HEK293 (cell line): ENCODE measurements at regions not wholly inside any gene's neighbourhood (a gene's known extent, or its start where the extent isn't known, plus 50 kb on each side); places are given as distances from the start of the nearest gene placed in this dataset.

Experiments used
- CTCF ChIA-PET: fragments of 350-600 bp; formaldehyde crosslinking; extraction: SDS; loops from one replicate; lab custom pipeline; 2021; ENCODE audit warnings: antibody characterized with exemption; lab: Yijun Ruan, JAX
- POLR2A ChIA-PET: fragments of 300-600 bp; formaldehyde crosslinking; extraction: SDS; loops from one replicate; lab custom pipeline; 2020; ENCODE audit warnings: antibody characterized with exemption, inconsistent platforms; lab: Yijun Ruan, JAX
- H3K27ac ChIP-seq: fragments of 200-500 bp; sonication (Bioruptor generic); 2 replicates; pipeline ENCODE4 v1.5.1; 2014; ENCODE audit warnings: low read depth, low read length, control low read depth, inconsistent platforms; ENCODE audit errors: extremely low read depth
- H3K36me3 ChIP-seq, 2 experiments: fragments of 200-500 bp in 1 of 2; sonication (Bioruptor generic) in 1 of 2; 1 replicate in 1 of 2; 2 replicates in 1 of 2; pipeline ENCODE4 v1.5.1; 2014 to 2017; ENCODE audit warnings: inconsistent platforms in 2 of 2, low read length in 2 of 2; ENCODE audit not compliant: control insufficient read depth in 2 of 2, insufficient read depth in 1 of 2
- H3K4me1 ChIP-seq: fragments of 200-500 bp; sonication (Bioruptor generic); 2 replicates; pipeline ENCODE4 v1.5.1; 2014; ENCODE audit warnings: mild to moderate bottlenecking, low read length, inconsistent platforms; ENCODE audit not compliant: control insufficient read depth, insufficient read depth
- H3K4me3 ChIP-seq: 2 replicates; pipeline ENCODE4 v1.5.1; 2011; ENCODE audit warnings: low read depth, mild to moderate bottlenecking, control low read depth, low read length, moderate library complexity
- H3K9me3 ChIP-seq: fragments of 200-500 bp; sonication (Bioruptor generic); 2 replicates; pipeline ENCODE4 v1.5.1; 2014; ENCODE audit warnings: low read depth, low read length, inconsistent platforms; ENCODE audit not compliant: control insufficient read depth, insufficient read depth
- GLI4 ChIP-seq: fragments of 450-650 bp; formaldehyde crosslinking; IDR thresholded peaks from 2 replicates; pipeline ENCODE4 v1.5.1; 2016; ENCODE audit warnings: missing biosample characterization, missing genetic modification characterization
- PRDM1 ChIP-seq: fragments of 450-650 bp; formaldehyde crosslinking; IDR thresholded peaks from 2 replicates; pipeline ENCODE4; 2016; ENCODE audit warnings: missing biosample characterization, missing genetic modification characterization
- RBAK ChIP-seq: fragments of 450-650 bp; formaldehyde crosslinking; IDR thresholded peaks from 2 replicates; pipeline ENCODE4 v1.5.1; 2016; ENCODE audit warnings: missing biosample characterization, missing genetic modification characterization
- ZBTB1 ChIP-seq: fragments of 450-650 bp; formaldehyde crosslinking; IDR thresholded peaks from 2 replicates; pipeline ENCODE4 v1.5.1; 2016; ENCODE audit warnings: missing biosample characterization, missing genetic modification characterization
- ZNF10 ChIP-seq: fragments of 450-650 bp; formaldehyde crosslinking; IDR thresholded peaks from 2 replicates; pipeline ENCODE4 v1.5.1; 2017; ENCODE audit warnings: missing biosample characterization, missing genetic modification characterization
- ZNF146 ChIP-seq: fragments of 450-650 bp; formaldehyde crosslinking; IDR thresholded peaks from 2 replicates; pipeline ENCODE4 v1.5.1; 2016; ENCODE audit warnings: missing biosample characterization, missing genetic modification characterization
- ZNF214 ChIP-seq: fragments of 450-650 bp; formaldehyde crosslinking; IDR thresholded peaks from 2 replicates; pipeline ENCODE4 v1.5.1; 2017; ENCODE audit warnings: missing biosample characterization, mild to moderate bottlenecking, missing genetic modification characterization, borderline replicate concordance
- ZNF302 ChIP-seq: fragments of 450-650 bp; formaldehyde crosslinking; IDR thresholded peaks from 2 replicates; pipeline ENCODE4 v1.5.1; 2016; ENCODE audit warnings: missing biosample characterization, missing genetic modification characterization, low read depth
- ZNF596 ChIP-seq: fragments of 450-650 bp; IDR thresholded peaks from 2 replicates; pipeline ENCODE4 v1.5.0; 2018; ENCODE audit warnings: missing biosample characterization, mild to moderate bottlenecking, missing genetic modification characterization, moderate library complexity
- TF ChIP-seq, protein P1 (sequence below): fragments of 450-650 bp; formaldehyde crosslinking; IDR thresholded peaks from 2 replicates; pipeline ENCODE4 v1.5.0; 2017; ENCODE audit warnings: missing biosample characterization, missing genetic modification characterization, borderline replicate concordance
- TF ChIP-seq, protein P2 (sequence below): fragments of 450-650 bp; formaldehyde crosslinking; IDR thresholded peaks from 2 replicates; pipeline ENCODE4 v1.5.1; 2016; ENCODE audit warnings: missing biosample characterization, missing genetic modification characterization
- TF ChIP-seq, protein P3 (sequence below): fragments of 450-650 bp; formaldehyde crosslinking; IDR thresholded peaks from 2 replicates; pipeline ENCODE4 v1.5.1; 2016; ENCODE audit warnings: missing biosample characterization, missing genetic modification characterization
- TF ChIP-seq, protein P4 (sequence below): fragments of 450-650 bp; formaldehyde crosslinking; IDR thresholded peaks from 2 replicates; pipeline ENCODE4 v1.5.1; 2017; ENCODE audit warnings: missing biosample characterization, missing genetic modification characterization
- TF ChIP-seq, protein P5 (sequence below): sonication (generic); formaldehyde crosslinking; IDR thresholded peaks from 2 replicates; pipeline ENCODE4 v1.8.1; 2022; ENCODE audit warnings: mild to moderate bottlenecking, moderate library complexity, missing genetic modification reagents
- TF ChIP-seq, protein P6 (sequence below): fragments of 450-650 bp; formaldehyde crosslinking; IDR thresholded peaks from 2 replicates; pipeline ENCODE4 v1.5.1; 2016; ENCODE audit warnings: missing biosample characterization, missing genetic modification characterization, borderline replicate concordance
- TF ChIP-seq, protein P7 (sequence below): fragments of 450-650 bp; formaldehyde crosslinking; IDR thresholded peaks from 2 replicates; pipeline ENCODE4 v1.5.1; 2016; ENCODE audit warnings: missing biosample characterization, missing genetic modification characterization

DNA sequence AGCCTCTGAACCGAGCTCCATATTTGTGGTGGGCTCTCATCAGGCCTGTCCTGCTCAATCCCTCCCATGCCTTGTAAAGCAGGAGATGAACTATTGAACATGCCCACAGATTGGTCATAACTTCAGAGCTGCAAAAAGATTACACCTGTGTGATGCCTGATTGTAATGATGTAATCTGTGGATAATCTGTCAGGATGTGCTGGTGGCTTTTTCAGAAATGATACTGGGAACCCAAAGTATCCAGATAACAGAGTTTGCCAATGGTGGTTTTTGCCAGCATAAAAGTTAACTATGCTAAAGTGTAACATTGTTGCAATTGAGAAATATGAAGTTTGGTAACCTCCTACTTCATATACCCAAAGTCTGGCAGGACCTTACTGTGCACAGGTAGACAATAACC, 393.4 kb downstream of the RAPGEF2 start:
- Histone ChIP-seq H3K9me3 (no peaks in the 10 kb centered on the region), H3K4me3 (no peak overlapping the region), H3K36me3 (no peaks in the 10 kb centered on the region), H3K27ac (no peak overlapping the region), H3K4me1 (no peaks in the 10 kb centered on the region)
- POLR2A ChIA-PET = no interaction called here
- CTCF ChIA-PET = interaction anchor here (5.4 kb wide), 1 partner anchor 9 kb away, joined by 18 read pairs; no protein-coding TSS in a partner anchor
- TF ChIP-seq, protein P1, sequence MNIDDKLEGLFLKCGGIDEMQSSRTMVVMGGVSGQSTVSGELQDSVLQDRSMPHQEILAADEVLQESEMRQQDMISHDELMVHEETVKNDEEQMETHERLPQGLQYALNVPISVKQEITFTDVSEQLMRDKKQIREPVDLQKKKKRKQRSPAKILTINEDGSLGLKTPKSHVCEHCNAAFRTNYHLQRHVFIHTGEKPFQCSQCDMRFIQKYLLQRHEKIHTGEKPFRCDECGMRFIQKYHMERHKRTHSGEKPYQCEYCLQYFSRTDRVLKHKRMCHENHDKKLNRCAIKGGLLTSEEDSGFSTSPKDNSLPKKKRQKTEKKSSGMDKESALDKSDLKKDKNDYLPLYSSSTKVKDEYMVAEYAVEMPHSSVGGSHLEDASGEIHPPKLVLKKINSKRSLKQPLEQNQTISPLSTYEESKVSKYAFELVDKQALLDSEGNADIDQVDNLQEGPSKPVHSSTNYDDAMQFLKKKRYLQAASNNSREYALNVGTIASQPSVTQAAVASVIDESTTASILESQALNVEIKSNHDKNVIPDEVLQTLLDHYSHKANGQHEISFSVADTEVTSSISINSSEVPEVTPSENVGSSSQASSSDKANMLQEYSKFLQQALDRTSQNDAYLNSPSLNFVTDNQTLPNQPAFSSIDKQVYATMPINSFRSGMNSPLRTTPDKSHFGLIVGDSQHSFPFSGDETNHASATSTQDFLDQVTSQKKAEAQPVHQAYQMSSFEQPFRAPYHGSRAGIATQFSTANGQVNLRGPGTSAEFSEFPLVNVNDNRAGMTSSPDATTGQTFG (tag by site-specific recombination) = no peak
- TF ChIP-seq, protein P2, sequence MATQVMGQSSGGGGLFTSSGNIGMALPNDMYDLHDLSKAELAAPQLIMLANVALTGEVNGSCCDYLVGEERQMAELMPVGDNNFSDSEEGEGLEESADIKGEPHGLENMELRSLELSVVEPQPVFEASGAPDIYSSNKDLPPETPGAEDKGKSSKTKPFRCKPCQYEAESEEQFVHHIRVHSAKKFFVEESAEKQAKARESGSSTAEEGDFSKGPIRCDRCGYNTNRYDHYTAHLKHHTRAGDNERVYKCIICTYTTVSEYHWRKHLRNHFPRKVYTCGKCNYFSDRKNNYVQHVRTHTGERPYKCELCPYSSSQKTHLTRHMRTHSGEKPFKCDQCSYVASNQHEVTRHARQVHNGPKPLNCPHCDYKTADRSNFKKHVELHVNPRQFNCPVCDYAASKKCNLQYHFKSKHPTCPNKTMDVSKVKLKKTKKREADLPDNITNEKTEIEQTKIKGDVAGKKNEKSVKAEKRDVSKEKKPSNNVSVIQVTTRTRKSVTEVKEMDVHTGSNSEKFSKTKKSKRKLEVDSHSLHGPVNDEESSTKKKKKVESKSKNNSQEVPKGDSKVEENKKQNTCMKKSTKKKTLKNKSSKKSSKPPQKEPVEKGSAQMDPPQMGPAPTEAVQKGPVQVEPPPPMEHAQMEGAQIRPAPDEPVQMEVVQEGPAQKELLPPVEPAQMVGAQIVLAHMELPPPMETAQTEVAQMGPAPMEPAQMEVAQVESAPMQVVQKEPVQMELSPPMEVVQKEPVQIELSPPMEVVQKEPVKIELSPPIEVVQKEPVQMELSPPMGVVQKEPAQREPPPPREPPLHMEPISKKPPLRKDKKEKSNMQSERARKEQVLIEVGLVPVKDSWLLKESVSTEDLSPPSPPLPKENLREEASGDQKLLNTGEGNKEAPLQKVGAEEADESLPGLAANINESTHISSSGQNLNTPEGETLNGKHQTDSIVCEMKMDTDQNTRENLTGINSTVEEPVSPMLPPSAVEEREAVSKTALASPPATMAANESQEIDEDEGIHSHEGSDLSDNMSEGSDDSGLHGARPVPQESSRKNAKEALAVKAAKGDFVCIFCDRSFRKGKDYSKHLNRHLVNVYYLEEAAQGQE (tag by site-specific recombination) = no peak
- TF ChIP-seq, protein P3, sequence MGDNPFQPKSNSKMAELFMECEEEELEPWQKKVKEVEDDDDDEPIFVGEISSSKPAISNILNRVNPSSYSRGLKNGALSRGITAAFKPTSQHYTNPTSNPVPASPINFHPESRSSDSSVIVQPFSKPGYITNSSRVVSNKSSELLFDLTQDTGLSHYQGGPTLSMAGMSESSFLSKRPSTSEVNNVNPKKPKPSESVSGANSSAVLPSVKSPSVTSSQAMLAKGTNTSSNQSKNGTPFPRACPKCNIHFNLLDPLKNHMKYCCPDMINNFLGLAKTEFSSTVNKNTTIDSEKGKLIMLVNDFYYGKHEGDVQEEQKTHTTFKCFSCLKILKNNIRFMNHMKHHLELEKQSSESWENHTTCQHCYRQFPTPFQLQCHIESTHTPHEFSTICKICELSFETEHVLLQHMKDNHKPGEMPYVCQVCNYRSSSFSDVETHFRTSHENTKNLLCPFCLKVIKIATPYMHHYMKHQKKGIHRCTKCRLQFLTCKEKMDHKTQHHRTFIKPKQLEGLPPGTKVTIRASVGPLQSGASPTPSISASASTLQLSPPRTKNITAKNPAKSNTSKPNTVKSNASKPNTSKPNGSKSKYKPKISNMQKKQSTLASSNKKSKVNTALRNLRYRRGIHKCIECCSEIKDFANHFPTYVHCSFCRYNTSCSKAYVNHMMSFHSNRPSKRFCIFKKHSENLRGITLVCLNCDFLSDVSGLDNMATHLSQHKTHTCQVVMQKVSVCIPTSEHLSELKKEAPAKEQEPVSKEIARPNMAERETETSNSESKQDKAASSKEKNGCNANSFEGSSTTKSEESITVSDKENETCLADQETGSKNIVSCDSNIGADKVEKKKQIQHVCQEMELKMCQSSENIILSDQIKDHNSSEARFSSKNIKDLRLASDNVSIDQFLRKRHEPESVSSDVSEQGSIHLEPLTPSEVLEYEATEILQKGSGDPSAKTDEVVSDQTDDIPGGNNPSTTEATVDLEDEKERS (tag by site-specific recombination) = no peak
- TF ChIP-seq ZNF146 (no peak), ZNF302 (tag by site-specific recombination) (no peak), ZNF10 (tag by site-specific recombination) (no peak), ZNF214 (no peak), ZBTB1 (tag by site-specific recombination) (no peak), RBAK (tag by site-specific recombination) (no peak), PRDM1 (tag by site-specific recombination) (no peak), ZNF596 (tag by site-specific recombination) (no peak), GLI4 (no peak)
- TF ChIP-seq, protein P4, sequence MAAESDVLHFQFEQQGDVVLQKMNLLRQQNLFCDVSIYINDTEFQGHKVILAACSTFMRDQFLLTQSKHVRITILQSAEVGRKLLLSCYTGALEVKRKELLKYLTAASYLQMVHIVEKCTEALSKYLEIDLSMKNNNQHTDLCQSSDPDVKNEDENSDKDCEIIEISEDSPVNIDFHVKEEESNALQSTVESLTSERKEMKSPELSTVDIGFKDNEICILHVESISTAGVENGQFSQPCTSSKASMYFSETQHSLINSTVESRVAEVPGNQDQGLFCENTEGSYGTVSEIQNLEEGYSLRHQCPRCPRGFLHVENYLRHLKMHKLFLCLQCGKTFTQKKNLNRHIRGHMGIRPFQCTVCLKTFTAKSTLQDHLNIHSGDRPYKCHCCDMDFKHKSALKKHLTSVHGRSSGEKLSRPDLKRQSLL (tag by site-specific recombination) = no peak
- TF ChIP-seq, protein P5, sequence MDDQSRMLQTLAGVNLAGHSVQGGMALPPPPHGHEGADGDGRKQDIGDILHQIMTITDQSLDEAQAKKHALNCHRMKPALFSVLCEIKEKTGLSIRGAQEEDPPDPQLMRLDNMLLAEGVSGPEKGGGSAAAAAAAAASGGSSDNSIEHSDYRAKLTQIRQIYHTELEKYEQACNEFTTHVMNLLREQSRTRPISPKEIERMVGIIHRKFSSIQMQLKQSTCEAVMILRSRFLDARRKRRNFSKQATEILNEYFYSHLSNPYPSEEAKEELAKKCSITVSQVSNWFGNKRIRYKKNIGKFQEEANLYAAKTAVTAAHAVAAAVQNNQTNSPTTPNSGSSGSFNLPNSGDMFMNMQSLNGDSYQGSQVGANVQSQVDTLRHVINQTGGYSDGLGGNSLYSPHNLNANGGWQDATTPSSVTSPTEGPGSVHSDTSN (CRISPR knock-in tag) = no peak
- TF ChIP-seq, protein P6, sequence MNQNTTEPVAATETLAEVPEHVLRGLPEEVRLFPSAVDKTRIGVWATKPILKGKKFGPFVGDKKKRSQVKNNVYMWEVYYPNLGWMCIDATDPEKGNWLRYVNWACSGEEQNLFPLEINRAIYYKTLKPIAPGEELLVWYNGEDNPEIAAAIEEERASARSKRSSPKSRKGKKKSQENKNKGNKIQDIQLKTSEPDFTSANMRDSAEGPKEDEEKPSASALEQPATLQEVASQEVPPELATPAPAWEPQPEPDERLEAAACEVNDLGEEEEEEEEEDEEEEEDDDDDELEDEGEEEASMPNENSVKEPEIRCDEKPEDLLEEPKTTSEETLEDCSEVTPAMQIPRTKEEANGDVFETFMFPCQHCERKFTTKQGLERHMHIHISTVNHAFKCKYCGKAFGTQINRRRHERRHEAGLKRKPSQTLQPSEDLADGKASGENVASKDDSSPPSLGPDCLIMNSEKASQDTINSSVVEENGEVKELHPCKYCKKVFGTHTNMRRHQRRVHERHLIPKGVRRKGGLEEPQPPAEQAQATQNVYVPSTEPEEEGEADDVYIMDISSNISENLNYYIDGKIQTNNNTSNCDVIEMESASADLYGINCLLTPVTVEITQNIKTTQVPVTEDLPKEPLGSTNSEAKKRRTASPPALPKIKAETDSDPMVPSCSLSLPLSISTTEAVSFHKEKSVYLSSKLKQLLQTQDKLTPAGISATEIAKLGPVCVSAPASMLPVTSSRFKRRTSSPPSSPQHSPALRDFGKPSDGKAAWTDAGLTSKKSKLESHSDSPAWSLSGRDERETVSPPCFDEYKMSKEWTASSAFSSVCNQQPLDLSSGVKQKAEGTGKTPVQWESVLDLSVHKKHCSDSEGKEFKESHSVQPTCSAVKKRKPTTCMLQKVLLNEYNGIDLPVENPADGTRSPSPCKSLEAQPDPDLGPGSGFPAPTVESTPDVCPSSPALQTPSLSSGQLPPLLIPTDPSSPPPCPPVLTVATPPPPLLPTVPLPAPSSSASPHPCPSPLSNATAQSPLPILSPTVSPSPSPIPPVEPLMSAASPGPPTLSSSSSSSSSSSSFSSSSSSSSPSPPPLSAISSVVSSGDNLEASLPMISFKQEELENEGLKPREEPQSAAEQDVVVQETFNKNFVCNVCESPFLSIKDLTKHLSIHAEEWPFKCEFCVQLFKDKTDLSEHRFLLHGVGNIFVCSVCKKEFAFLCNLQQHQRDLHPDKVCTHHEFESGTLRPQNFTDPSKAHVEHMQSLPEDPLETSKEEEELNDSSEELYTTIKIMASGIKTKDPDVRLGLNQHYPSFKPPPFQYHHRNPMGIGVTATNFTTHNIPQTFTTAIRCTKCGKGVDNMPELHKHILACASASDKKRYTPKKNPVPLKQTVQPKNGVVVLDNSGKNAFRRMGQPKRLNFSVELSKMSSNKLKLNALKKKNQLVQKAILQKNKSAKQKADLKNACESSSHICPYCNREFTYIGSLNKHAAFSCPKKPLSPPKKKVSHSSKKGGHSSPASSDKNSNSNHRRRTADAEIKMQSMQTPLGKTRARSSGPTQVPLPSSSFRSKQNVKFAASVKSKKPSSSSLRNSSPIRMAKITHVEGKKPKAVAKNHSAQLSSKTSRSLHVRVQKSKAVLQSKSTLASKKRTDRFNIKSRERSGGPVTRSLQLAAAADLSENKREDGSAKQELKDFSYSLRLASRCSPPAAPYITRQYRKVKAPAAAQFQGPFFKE (tag by site-specific recombination) = no peak
- TF ChIP-seq, protein P7, sequence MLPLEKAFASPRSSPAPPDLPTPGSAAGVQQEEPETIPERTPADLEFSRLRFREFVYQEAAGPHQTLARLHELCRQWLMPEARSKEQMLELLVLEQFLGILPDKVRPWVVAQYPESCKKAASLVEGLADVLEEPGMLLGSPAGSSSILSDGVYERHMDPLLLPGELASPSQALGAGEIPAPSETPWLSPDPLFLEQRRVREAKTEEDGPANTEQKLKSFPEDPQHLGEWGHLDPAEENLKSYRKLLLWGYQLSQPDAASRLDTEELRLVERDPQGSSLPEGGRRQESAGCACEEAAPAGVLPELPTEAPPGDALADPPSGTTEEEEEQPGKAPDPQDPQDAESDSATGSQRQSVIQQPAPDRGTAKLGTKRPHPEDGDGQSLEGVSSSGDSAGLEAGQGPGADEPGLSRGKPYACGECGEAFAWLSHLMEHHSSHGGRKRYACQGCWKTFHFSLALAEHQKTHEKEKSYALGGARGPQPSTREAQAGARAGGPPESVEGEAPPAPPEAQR (tag by site-specific recombination) = no peak
